ENCODE measurements at regions not wholly inside any gene's neighbourhood (a gene's known extent, or its start where the extent isn't known, plus 50 kb on each side); places are given as distances from the start of the nearest gene placed in this dataset.
A peak's percentile ranks its signal among the peaks of the same experiment; 100 is the strongest.

- no peak for DNase-seq
Observed at GRCh38 chr4:165723051-165723795, 149.8 kb upstream of the TLL1 start.

DNA sequence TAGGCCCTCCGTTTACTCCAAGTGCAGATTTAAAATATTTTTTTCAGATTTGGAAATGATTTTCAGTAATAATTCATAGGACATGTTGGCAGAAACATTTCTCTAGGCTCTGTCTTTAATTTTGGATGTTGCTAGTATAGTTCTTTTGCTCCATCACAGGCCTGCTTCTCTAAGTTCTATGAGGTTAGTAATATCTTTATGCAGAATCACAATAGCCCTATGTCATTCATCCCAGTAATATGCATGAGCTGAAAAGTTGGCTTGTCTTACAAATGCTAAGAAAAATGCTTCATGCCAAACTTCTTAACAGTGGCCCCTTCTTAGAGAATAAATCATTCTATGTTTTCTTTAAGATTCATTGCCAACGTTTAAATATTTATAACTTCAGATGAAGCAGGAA, 148.3 kb upstream of the TLL1 start:
- no peak for DNase-seq

DNA sequence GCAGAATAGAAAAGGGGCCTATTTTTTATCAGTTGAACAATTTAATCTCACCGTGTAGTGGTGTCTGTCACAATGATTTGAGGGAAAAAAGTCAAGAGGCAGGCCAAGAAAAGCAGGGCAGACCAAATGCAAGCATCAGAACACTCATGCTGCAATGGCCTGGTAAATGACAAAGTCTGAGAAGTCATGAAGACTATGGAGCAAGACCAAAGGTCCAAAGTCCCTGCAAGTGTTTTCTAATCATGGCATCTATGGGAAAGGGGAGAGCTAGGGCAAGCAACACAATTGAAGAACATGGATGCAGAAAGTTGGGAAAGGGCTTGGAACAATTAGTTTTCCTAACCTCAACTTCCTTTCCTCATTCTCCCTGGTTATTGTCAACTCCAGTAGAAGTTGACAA, 147.7 kb upstream of the TLL1 start:
- DNase-seq = no peak

DNA sequence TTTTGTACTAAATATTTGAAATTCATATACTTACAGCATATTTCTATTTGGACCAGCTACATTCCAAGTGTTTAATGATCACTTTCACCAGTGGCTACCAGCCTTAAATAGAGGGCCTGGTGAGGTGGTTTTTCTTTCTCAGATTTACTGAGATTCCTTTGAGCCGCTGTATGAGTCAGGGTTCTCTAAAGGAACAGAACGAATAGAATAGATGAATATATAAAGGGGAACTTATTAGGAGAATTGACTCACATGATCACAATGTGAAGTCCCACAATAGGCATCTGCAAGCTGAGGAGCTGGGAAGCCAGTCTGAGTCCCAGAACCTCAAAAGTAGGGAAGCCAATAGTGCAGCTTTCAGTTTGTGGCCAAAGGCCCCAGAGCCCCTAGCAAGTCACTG, 146.2 kb upstream of the TLL1 start:
- DNase-seq = no peak

GRCh38 chr4:165737309-165737972, 135.6 kb upstream of the TLL1 start:
- no peak for DNase-seq

DNA sequence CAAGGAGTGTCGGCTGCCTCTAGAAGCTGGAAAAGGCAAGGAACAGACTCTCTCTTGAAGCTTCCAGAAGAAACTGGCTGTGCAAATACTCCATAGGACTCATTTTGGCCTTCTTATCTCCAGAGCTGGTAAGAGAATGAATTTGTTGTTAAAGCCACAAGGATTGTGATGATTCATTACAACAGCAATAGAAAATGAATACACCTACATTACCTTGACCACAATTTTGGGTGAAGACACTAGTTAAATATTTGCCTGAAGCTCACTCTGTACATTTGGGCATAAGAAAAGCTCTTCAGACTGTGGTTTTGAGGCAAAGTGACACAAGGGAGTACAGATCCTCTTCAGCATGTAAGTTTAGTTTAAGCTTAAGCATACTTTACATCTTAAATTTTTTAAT, 134.5 kb upstream of the TLL1 start:
- no peak for DNase-seq

- DNase-seq = no peak
Observed at GRCh38 chr4:165740911-165741310, 132.1 kb upstream of the TLL1 start.

GRCh38 chr4:165743422-165743821, 129.6 kb upstream of the TLL1 start:
- no peak for DNase-seq

- DNase-seq = no peak
Observed at GRCh38 chr4:165744370-165744769, 128.7 kb upstream of the TLL1 start.

DNA sequence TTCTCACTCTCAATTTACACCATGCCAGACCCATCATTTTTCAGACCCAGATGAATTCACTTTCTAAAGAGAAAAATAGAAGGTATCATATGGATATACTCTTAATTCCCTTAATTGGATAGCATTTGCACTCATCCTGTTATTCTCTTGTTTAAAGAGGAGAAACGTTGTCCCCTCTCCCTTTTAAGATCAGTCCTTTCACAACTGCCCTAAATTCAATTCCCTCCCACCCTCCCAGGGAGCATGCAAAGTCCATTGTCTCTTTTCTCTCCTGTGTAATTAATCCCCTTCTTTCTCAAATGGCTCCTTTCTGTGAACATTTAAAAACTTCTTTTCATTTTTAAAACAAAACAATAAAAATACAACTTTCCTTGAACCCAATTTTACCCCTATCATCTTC, 124.7 kb upstream of the TLL1 start:
- DNase-seq = no peak

DNA sequence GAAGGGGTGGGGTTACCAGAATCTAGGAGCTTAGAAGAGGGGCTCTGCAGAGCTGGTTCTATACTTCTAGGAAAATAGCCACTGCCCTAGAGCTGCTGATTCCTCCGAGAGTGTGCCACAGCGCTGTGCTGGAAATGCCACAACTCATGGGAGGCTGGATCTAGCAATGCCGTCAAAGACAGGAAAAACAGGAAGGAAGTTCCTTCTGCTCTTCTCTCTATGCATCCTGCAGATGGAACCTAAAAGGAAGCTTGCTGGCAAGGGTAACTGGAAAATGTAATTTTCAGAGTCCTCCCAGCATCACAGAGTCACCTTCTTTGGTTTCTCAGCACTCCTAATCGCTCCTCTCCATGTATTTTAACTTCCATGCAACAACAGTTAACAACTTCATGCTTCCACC, 121.2 kb upstream of the TLL1 start:
- DNase-seq = no peak

GRCh38 chr4:165754664-165755063, 118.4 kb upstream of the TLL1 start:
- DNase-seq = no peak

DNA sequence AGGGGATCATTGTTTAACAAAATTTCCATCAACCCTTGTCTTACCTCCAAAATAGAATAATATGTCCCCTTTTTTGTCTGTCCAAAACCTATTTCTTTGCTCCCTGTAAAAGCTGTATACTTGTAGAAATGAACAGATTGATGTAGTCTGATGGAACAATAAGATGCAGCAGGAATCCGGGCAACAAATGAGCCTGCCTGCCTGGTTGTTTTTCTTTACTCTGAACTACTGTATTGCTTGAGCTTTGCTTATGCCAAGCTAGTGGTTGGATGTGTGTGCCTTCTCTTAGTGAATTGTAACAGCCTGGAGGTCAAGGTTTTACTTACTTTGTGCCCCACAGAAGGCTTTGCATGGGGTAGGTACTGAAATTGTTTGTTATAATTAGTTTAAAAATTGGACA, 116.2 kb upstream of the TLL1 start:
- DNase-seq = no peak

- no peak for DNase-seq
Observed at GRCh38 chr4:165757451-165757850, 115.6 kb upstream of the TLL1 start.

DNA sequence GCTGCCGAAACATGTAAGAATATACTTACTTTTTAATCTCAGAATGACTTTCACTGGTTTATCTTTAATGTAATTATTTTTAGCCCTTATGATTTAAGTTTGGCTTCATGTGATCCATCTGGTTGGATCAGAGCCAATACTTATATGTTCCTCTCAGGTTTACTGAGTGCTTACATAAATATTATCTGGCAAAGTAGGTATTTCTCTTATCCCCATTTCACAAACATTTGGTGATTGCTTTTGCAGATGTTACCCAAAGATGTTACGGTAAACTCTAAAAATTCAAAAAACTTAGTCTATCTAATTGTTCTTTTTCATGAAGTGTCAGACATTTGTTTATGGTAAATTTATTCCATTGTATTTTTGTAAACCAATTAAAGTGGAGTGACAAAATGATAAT, 115.0 kb upstream of the TLL1 start:
- no peak for DNase-seq

- no peak for DNase-seq
Observed at GRCh38 chr4:165760182-165760581, 112.9 kb upstream of the TLL1 start.

DNA sequence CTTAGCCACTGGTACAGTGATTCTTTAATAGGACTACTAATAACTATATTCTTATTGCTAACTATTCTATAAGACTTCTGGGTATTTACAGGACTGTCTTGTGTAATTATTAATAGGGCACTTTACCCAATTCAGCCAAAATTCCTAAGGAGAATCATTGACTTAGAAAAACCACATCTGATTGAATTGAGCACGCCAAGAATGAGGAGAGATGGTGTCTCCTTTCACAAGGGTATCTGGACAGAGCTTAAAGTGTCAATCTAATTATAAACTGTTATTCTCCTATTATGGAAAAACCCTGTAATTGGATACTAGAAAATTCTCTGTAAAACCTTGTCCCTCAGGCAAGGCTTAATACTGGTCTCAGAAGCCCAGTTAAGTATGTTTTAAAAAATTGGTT, 111.1 kb upstream of the TLL1 start:
- no peak for DNase-seq

GRCh38 chr4:165763640-165764039, 109.4 kb upstream of the TLL1 start:
- DNase-seq = no peak

- DNase-seq = peak; percentile 33
Observed at GRCh38 chr4:165765053-165765452, 108.0 kb upstream of the TLL1 start.

DNA sequence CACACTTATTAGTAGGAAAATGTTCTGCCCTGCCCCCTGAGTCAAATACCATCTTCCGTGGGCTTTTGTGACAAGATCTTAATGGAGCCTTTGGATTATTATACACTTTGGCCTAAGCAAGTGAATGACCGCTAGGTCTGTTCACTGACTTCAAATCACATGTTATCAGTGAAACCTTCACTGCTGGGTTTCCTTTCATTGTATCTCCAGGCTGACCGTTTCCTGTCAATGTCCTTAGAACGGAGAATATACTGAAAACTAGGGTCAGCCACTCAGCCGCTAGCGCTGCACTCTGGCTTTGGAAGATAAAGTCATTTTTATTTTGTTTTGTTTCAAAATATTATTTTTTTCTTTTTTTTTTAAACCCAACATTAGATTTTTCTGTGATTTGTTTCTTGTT, 107.0 kb upstream of the TLL1 start:
- DNase-seq = no peak

GRCh38 chr4:165766976-165767375, 106.1 kb upstream of the TLL1 start:
- peak; percentile 73 for DNase-seq

- DNase-seq = peak; percentile 17
Observed at GRCh38 chr4:165767671-165768070, 105.4 kb upstream of the TLL1 start.

DNA sequence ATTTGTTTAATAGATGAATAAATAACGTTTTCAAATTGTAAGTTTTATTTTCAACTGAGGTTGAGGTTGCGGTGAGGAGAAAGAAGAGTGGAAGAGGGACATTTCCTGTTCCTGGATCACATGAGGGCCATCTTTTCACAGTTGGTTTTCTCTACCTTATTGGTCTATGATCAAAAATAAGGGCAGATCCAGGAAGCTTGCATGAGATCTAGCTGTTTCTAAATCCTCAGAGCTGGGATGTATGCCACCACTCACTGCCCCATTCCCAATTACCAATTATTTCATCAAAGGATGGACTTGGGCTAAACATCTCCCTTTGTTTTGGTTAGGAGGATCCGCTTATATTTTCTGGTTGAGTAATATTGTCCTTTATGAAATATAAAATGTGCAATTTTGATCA, 104.8 kb upstream of the TLL1 start:
- DNase-seq = no peak

DNA sequence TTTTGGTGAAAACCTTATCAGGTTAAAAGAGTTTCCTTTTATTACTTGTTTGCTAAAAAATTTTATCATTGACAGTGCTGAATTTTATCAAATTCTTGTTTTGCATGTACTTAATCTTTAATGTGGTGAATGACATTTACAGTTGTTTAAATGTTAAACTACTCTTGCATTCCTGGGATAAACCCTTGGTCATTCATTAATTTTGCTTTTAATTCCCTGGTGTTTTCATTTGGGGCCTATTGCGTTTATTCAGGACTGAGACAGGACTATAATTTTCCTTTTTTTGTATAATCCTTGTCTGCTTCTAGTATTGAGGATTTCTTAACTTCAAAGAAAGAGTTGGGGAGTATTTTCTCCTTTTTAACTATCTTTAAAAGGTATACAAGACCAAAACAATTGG, 98.7 kb upstream of the TLL1 start:
- DNase-seq = no peak
